ENCODE measurements at regions not wholly inside any gene's neighbourhood (a gene's known extent, or its start where the extent isn't known, plus 50 kb on each side); places are given as distances from the start of the nearest gene placed in this dataset.
"Not testable (repeated sequence)": the region's sequence is repeated elsewhere in the genome, so short reads cannot be mapped to it uniquely, and the experiment has no call there.

GRCh38 chr9:72443855-72444254 lies 77.6 kb upstream of the TMC1 start:
- Mint-ChIP-seq H3K36me3 (no peaks in the 10 kb centered on the region), H3K27ac (no peak overlapping the region), H3K27me3 (peaks cover 2% of the 10 kb centered on the region), H3K4me3 (no peak overlapping the region), H3K9me3 (no peaks in the 10 kb centered on the region), H3K4me1 (peaks cover 31% of the 10 kb centered on the region)

GRCh38 chr9:72441848-72442607 lies 77.0 kb upstream of the ZFAND5 start:
- Mint-ChIP-seq H3K4me3 (no peak overlapping the region), H3K4me1 (peaks cover 31% of the 10 kb centered on the region), H3K27me3 (no peaks in the 10 kb centered on the region), H3K27ac (no peak overlapping the region), H3K36me3 (no peaks in the 10 kb centered on the region), H3K9me3 (no peaks in the 10 kb centered on the region)

GRCh38 chr9:72440992-72441847 lies 76.2 kb upstream of the ZFAND5 start:
- no peaks in the 10 kb centered on the region for H3K9me3 Mint-ChIP-seq
- H3K27ac Mint-ChIP-seq, result no peak overlapping the region
- H3K27me3 Mint-ChIP-seq, result no peaks in the 10 kb centered on the region
- H3K4me3 Mint-ChIP-seq, result no peak overlapping the region
- peaks cover 31% of the 10 kb centered on the region for H3K4me1 Mint-ChIP-seq
- H3K36me3 Mint-ChIP-seq, result no peaks in the 10 kb centered on the region

- no peak overlapping the region for H3K4me3 Mint-ChIP-seq
- no peaks in the 10 kb centered on the region for H3K27me3 Mint-ChIP-seq
- no peaks in the 10 kb centered on the region for H3K9me3 Mint-ChIP-seq
- no peak overlapping the region for H3K27ac Mint-ChIP-seq
- H3K4me1 Mint-ChIP-seq, result peaks cover 31% of the 10 kb centered on the region
- no peaks in the 10 kb centered on the region for H3K36me3 Mint-ChIP-seq
Observed at GRCh38 chr9:72440378-72440777, 75.4 kb upstream of the ZFAND5 start.

GRCh38 chr9:72433616-72434267 lies 68.7 kb upstream of the ZFAND5 start:
- H3K27ac Mint-ChIP-seq, H3K4me3 Mint-ChIP-seq, H3K36me3 Mint-ChIP-seq, H3K9me3 Mint-ChIP-seq, H3K27me3 Mint-ChIP-seq, H3K4me1 Mint-ChIP-seq: not testable (repeated sequence)

- no peaks in the 10 kb centered on the region for H3K9me3 Mint-ChIP-seq
Observed at GRCh38 chr9:72431036-72431435, 66.0 kb upstream of the ZFAND5 start.

GRCh38 chr9:72428329-72428728 lies 63.3 kb upstream of the ZFAND5 start:
- no peaks in the 10 kb centered on the region for H3K9me3 Mint-ChIP-seq
- H3K27me3 Mint-ChIP-seq, result no peaks in the 10 kb centered on the region
- no peak overlapping the region for H3K27ac Mint-ChIP-seq
- H3K4me3 Mint-ChIP-seq, result no peak overlapping the region
- no peaks in the 10 kb centered on the region for H3K36me3 Mint-ChIP-seq
- H3K4me1 Mint-ChIP-seq, result no peaks in the 10 kb centered on the region

More at GRCh38 chr9:72431036-72431435, 66.0 kb upstream of the ZFAND5 start:
- H3K27ac Mint-ChIP-seq, result no peak overlapping the region
- H3K4me1 Mint-ChIP-seq, result no peaks in the 10 kb centered on the region
- no peaks in the 10 kb centered on the region for H3K36me3 Mint-ChIP-seq
- no peak overlapping the region for H3K4me3 Mint-ChIP-seq
- H3K27me3 Mint-ChIP-seq, result no peaks in the 10 kb centered on the region

GRCh38 chr9:72427801-72428200 lies 62.8 kb upstream of the ZFAND5 start:
- Mint-ChIP-seq H3K27ac (no peak overlapping the region), H3K27me3 (no peaks in the 10 kb centered on the region), H3K4me3 (no peak overlapping the region), H3K36me3 (no peaks in the 10 kb centered on the region), H3K4me1 (no peaks in the 10 kb centered on the region), H3K9me3 (no peaks in the 10 kb centered on the region)

- no peak overlapping the region for H3K27ac Mint-ChIP-seq
- H3K9me3 Mint-ChIP-seq, result no peaks in the 10 kb centered on the region
- H3K36me3 Mint-ChIP-seq, result no peaks in the 10 kb centered on the region
- no peak overlapping the region for H3K4me3 Mint-ChIP-seq
- no peaks in the 10 kb centered on the region for H3K27me3 Mint-ChIP-seq
- no peaks in the 10 kb centered on the region for H3K4me1 Mint-ChIP-seq
Observed at GRCh38 chr9:72424131-72424530, 59.1 kb upstream of the ZFAND5 start.

GRCh38 chr9:72422214-72422613 lies 57.2 kb upstream of the ZFAND5 start:
- no peaks in the 10 kb centered on the region for H3K27me3 Mint-ChIP-seq
- no peak overlapping the region for H3K4me3 Mint-ChIP-seq
- H3K4me1 Mint-ChIP-seq, result no peaks in the 10 kb centered on the region
- H3K9me3 Mint-ChIP-seq, result no peaks in the 10 kb centered on the region
- H3K36me3 Mint-ChIP-seq, result no peaks in the 10 kb centered on the region
- H3K27ac Mint-ChIP-seq, result no peak overlapping the region

- no peaks in the 10 kb centered on the region for H3K27me3 Mint-ChIP-seq
- H3K4me3 Mint-ChIP-seq, result no peak overlapping the region
- H3K9me3 Mint-ChIP-seq, result no peaks in the 10 kb centered on the region
- H3K36me3 Mint-ChIP-seq, result no peaks in the 10 kb centered on the region
- no peaks in the 10 kb centered on the region for H3K4me1 Mint-ChIP-seq
- no peak overlapping the region for H3K27ac Mint-ChIP-seq
Observed at GRCh38 chr9:72420783-72421182, 55.8 kb upstream of the ZFAND5 start.

GRCh38 chr9:72415948-72416347 lies 50.9 kb upstream of the ZFAND5 start:
- Mint-ChIP-seq H3K4me3 (no peak overlapping the region), H3K4me1 (no peaks in the 10 kb centered on the region), H3K27me3 (no peaks in the 10 kb centered on the region), H3K27ac (no peak overlapping the region), H3K9me3 (no peaks in the 10 kb centered on the region), H3K36me3 (no peaks in the 10 kb centered on the region)

GRCh38 chr9:72415163-72415562 lies 50.2 kb upstream of the ZFAND5 start:
- Mint-ChIP-seq H3K36me3 (no peaks in the 10 kb centered on the region), H3K4me1 (no peaks in the 10 kb centered on the region), H3K27me3 (no peaks in the 10 kb centered on the region), H3K9me3 (no peaks in the 10 kb centered on the region), H3K4me3 (no peak overlapping the region), H3K27ac (no peak overlapping the region)

Data from activated naive CD4-positive, alpha-beta T cell treated with anti-CD3 and anti-CD28 coated beads, Interleukin-2, amount 50 U/mL, for 24 hours (primary cell).